ENCODE measurements at regions not wholly inside any gene's neighbourhood (a gene's known extent, or its start where the extent isn't known, plus 50 kb on each side); places are given as distances from the start of the nearest gene placed in this dataset.

DNA sequence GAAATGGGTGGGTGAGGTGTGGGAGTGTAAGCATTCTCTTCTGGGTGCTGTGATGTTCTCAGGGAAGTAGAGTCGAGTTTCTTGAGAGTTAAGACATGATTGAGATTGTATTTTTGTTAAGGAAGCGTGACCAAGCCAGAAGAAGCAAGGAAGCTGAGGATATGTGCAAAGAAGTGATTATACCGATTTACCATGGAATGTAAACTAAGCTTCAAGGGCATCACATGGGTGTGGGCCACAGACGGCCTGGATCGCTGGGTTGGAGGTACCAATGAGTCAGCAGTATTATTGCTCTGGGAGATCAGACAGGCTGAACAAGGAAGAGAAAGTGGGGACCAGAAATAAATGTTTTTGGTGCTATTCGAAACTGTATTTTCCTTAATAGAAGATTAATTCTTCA is 184.1 kb upstream of the GMDS start (continued):
- TF ChIP-seq YY1 (IDR thresholded peaks at IDR 0.05; ENCODE audit: extremely low read depth, insufficient replicate concordance, low read depth, low read length) = no peak

DNA sequence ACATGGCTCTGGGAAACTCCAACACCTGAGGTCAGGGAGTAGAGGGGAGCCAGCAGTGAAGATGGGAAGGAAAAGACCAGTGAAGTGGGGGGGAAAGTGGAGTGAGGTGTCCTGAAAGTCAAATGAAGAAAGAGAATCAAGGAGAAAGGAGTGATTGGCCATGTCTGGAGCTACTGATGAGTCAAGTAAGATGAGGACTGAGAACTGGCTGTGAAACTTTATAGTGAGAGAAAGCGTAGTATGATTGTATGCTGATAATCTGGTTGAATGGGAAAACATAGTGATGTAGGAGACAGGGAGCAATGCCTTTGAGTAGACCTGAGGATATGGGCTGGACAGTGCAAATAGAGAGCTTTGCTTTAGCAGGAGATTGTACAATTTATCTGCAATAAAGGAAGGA is 183.6 kb upstream of the GMDS start:
- ATAC-seq = no peak
- CTCF ChIA-PET = no interaction called here
- no peak overlapping the region for H3K9ac ChIP-seq (ENCODE audit: low read length)
- RAD21 ChIA-PET (ENCODE audit: low non-redundant PET in 1 of 2, low total read pairs in 2 of 2, uncharacterized antibody in 2 of 2, unreplicated experiment in 2 of 2) = no interaction called here
- H3K4me1 ChIP-seq (ENCODE audit: control insufficient read depth in 1 of 2, insufficient read depth in 2 of 2, low read length in 2 of 2) = peaks cover 5 to 37% of the 10 kb centered on the region in 2 experiments
- H3K27me3 ChIP-seq (ENCODE audit: insufficient read depth, low read length) = no peaks in the 10 kb centered on the region
- no peaks in the 10 kb centered on the region for H3K9me2 ChIP-seq (ENCODE audit: insufficient read depth)
- H3K27ac ChIP-seq (ENCODE audit: low read depth, low read length) = no peak overlapping the region
- POLR2A ChIA-PET = no interaction called here
- H3K9me3 ChIP-seq (ENCODE audit: control insufficient read depth in 1 of 2, insufficient read depth in 1 of 2, low read depth in 1 of 2, low read length in 2 of 2) = no peaks in the 10 kb centered on the region
- no peaks in the 10 kb centered on the region for H4K20me1 ChIP-seq (ENCODE audit: insufficient read depth)
- no peaks in the 10 kb centered on the region for H3K36me3 ChIP-seq (ENCODE audit: control insufficient read depth in 1 of 2, insufficient read depth in 2 of 2, low read length in 2 of 2)
- H3K4me3 ChIP-seq (replicated peaks in 1 of 2; ENCODE audit: low read depth in 1 of 2, low read length in 2 of 2) = no peak overlapping the region
- H2AFZ ChIP-seq (ENCODE audit: low read depth, low read length, poor library complexity, severe bottlenecking) = no peak overlapping the region
- intact Hi-C loops (cut with micrococcal nuclease) = no loop called here
- BruUV-seq (replicated peaks) = no TSS peak
- no peak overlapping the region for H3K4me2 ChIP-seq (ENCODE audit: low read length)
- no peak for DNase-seq (ENCODE audit: low read depth, low spot score)
- TF ChIP-seq EZH2 (IDR thresholded peaks at IDR 0.05) = no peak
- no peak for TF ChIP-seq CBX3 (IDR thresholded peaks at IDR 0.05; ENCODE audit: low read depth)
- no peaks in the 10 kb centered on the region for H3K79me2 ChIP-seq (ENCODE audit: insufficient read depth, low read length)

DNA sequence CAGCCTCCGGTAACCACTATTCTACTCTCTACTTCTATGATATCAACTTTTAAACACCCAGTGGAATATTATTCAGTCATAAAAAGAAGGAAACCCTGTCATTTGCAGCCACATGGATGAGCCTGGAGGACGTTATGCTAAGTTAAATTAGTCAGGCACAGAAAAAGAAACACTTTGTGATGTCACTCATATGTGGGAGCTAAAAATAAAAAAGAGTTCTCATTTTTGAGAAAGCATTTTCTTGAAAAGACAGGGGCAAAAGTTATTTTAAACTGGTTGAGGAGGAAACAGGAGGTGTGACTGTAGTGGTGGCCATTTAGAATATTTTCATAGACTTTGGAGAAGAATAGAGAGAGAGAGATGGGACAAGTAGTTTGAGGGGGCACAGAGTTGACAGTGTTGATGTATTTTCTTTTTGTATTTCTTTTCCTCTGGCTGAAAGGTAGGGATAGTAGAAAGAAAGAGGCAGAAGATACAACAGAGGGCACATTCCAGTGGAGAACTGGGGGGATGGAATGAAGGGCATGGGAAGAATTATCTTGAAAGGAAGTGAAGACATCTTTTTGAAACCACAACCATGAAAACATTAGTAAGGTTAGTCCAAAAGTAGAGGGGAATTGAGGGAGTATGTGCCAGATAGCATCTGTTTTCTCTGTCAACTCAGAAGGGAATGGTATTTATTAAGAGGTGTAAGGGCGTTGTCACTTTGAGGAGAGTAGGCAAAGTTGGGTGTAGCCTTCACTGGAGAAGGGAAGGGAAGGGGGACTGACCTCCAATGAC is 181.3 kb upstream of the GMDS start:
- TF ChIP-seq, protein P1, sequence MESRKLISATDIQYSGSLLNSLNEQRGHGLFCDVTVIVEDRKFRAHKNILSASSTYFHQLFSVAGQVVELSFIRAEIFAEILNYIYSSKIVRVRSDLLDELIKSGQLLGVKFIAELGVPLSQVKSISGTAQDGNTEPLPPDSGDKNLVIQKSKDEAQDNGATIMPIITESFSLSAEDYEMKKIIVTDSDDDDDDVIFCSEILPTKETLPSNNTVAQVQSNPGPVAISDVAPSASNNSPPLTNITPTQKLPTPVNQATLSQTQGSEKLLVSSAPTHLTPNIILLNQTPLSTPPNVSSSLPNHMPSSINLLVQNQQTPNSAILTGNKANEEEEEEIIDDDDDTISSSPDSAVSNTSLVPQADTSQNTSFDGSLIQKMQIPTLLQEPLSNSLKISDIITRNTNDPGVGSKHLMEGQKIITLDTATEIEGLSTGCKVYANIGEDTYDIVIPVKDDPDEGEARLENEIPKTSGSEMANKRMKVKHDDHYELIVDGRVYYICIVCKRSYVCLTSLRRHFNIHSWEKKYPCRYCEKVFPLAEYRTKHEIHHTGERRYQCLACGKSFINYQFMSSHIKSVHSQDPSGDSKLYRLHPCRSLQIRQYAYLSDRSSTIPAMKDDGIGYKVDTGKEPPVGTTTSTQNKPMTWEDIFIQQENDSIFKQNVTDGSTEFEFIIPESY (IDR thresholded peaks at IDR 0.05; ENCODE audit: extremely low read depth, insufficient replicate concordance, low read length) = no peak
- TF ChIP-seq FOSL1 (IDR thresholded peaks at IDR 0.05; ENCODE audit: low read depth) (no peak), POLR2AphosphoS5 (IDR thresholded peaks at IDR 0.05; ENCODE audit: low read depth, low read length) (no peak), ZFX (IDR thresholded peaks at IDR 0.05) (no peak), EZH2phosphoT487 (IDR thresholded peaks at IDR 0.05; ENCODE audit: borderline replicate concordance) (no peak), JUND (IDR thresholded peaks at IDR 0.05) (no peak), SP1 (IDR thresholded peaks at IDR 0.05; ENCODE audit: low read depth) (no peak), EZH2 (IDR thresholded peaks at IDR 0.05) (no peak), CEBPB (IDR thresholded peaks at IDR 0.05; ENCODE audit: low read depth) (no peak), SRF (IDR thresholded peaks at IDR 0.05; ENCODE audit: low read depth) (no peak), RAD21 (IDR thresholded peaks at IDR 0.05; ENCODE audit: low read depth) (no peak), YY1 (IDR thresholded peaks at IDR 0.05; ENCODE audit: extremely low read depth, insufficient replicate concordance, low read depth, low read length) (no peak)
- TF ChIP-seq, protein P2, sequence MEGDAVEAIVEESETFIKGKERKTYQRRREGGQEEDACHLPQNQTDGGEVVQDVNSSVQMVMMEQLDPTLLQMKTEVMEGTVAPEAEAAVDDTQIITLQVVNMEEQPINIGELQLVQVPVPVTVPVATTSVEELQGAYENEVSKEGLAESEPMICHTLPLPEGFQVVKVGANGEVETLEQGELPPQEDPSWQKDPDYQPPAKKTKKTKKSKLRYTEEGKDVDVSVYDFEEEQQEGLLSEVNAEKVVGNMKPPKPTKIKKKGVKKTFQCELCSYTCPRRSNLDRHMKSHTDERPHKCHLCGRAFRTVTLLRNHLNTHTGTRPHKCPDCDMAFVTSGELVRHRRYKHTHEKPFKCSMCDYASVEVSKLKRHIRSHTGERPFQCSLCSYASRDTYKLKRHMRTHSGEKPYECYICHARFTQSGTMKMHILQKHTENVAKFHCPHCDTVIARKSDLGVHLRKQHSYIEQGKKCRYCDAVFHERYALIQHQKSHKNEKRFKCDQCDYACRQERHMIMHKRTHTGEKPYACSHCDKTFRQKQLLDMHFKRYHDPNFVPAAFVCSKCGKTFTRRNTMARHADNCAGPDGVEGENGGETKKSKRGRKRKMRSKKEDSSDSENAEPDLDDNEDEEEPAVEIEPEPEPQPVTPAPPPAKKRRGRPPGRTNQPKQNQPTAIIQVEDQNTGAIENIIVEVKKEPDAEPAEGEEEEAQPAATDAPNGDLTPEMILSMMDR (IDR thresholded peaks at IDR 0.05 in 2 of 3, conservative IDR thresholded peaks at IDR 0.05 in 1 of 3; ENCODE audit: borderline replicate concordance in 1 of 3, insufficient read depth in 1 of 3, low read depth in 2 of 3, low read length in 2 of 3) = no peak
- intact Hi-C loops (cut with micrococcal nuclease) = no loop called here
- CTCF ChIA-PET = no interaction called here

More for the DNA sequence above, 181.3 kb upstream of the GMDS start:
- POLR2A ChIA-PET = no interaction called here
- no peak for DNase-seq (ENCODE audit: low read depth, low spot score)
- no peak for ATAC-seq
- H3K4me3 ChIP-seq (replicated peaks in 1 of 2; ENCODE audit: low read depth in 1 of 2, low read length in 2 of 2) = no peak overlapping the region
- peaks cover 0 to 14% of the 10 kb centered on the region in 2 experiments; a peak in 2 of 4 replicates for H3K4me1 ChIP-seq (ENCODE audit: control insufficient read depth in 1 of 2, insufficient read depth in 2 of 2, low read length in 2 of 2)
- H3K27me3 ChIP-seq (ENCODE audit: insufficient read depth, low read length) = no peaks in the 10 kb centered on the region
- no peaks in the 10 kb centered on the region for H4K20me1 ChIP-seq (ENCODE audit: insufficient read depth)
- no peak overlapping the region for H3K27ac ChIP-seq (ENCODE audit: low read depth, low read length)
- no peaks in the 10 kb centered on the region for H3K79me2 ChIP-seq (ENCODE audit: insufficient read depth, low read length)
- RAD21 ChIA-PET (ENCODE audit: low non-redundant PET in 1 of 2, low total read pairs in 2 of 2, uncharacterized antibody in 2 of 2, unreplicated experiment in 2 of 2) = no interaction called here
- H3K9ac ChIP-seq (ENCODE audit: low read length) = no peak overlapping the region
- H2AFZ ChIP-seq (ENCODE audit: low read depth, low read length, poor library complexity, severe bottlenecking) = no peak overlapping the region
- H3K4me2 ChIP-seq (ENCODE audit: low read length) = no peak overlapping the region
- no peaks in the 10 kb centered on the region for H3K9me3 ChIP-seq (ENCODE audit: control insufficient read depth in 1 of 2, insufficient read depth in 1 of 2, low read depth in 1 of 2, low read length in 2 of 2)
- no TSS peak for BruUV-seq (replicated peaks)
- no peaks in the 10 kb centered on the region for H3K36me3 ChIP-seq (ENCODE audit: control insufficient read depth in 1 of 2, insufficient read depth in 2 of 2, low read length in 2 of 2)
- H3K9me2 ChIP-seq (ENCODE audit: insufficient read depth) = no peaks in the 10 kb centered on the region

All from HCT116 (cell line).